NCI-H146 (cell line): ENCODE measurements at regions not wholly inside any gene's neighbourhood (a gene's known extent, or its start where the extent isn't known, plus 50 kb on each side); places are given as distances from the start of the nearest gene placed in this dataset.
"Not testable (repeated sequence)": the region's sequence is repeated elsewhere in the genome, so short reads cannot be mapped to it uniquely, and the experiment has no call there.

ENCODE experiments used
- DNase-seq: peaks from one replicate; lab custom pipeline; 2025; lab: John Stamatoyannopoulos, UW

GRCh38 chr3:59254976-59255375 is 205.2 kb upstream of the CFAP20DC start:
- no peak for DNase-seq

GRCh38 chr3:59254433-59254832 is 204.6 kb upstream of the CFAP20DC start:
- no peak for DNase-seq

GRCh38 chr3:59253523-59253922 is 203.7 kb upstream of the CFAP20DC start:
- no peak for DNase-seq

- no peak for DNase-seq
These were observed 202.0 kb upstream of the CFAP20DC start for GRCh38 chr3:59251869-59252268.

- no peak for DNase-seq
These were observed 200.8 kb upstream of the CFAP20DC start for GRCh38 chr3:59250600-59250999.

GRCh38 chr3:59249698-59250361 is 200.0 kb upstream of the CFAP20DC start:
- no peak for DNase-seq

GRCh38 chr3:59249004-59249403 is 199.2 kb upstream of the CFAP20DC start:
- DNase-seq = no peak

- DNase-seq = no peak
These were observed 197.6 kb upstream of the CFAP20DC start for GRCh38 chr3:59247402-59247841.

- DNase-seq = no peak
These were observed 197.0 kb upstream of the CFAP20DC start for GRCh38 chr3:59246719-59247401.

GRCh38 chr3:59245859-59246501 is 196.2 kb upstream of the CFAP20DC start:
- peak; percentile 37 for DNase-seq

- DNase-seq = no peak
These were observed 195.6 kb upstream of the CFAP20DC start for GRCh38 chr3:59245300-59245858.

- DNase-seq = no peak
These were observed 194.5 kb upstream of the CFAP20DC start for GRCh38 chr3:59244343-59244742.

GRCh38 chr3:59243476-59243875 is 193.7 kb upstream of the CFAP20DC start:
- DNase-seq = no peak

GRCh38 chr3:59240666-59241255 is 190.9 kb upstream of the CFAP20DC start:
- no peak for DNase-seq

- DNase-seq = no peak
These were observed 187.3 kb upstream of the CFAP20DC start for GRCh38 chr3:59237121-59237520.

GRCh38 chr3:59235634-59236012 is 185.8 kb upstream of the CFAP20DC start:
- no peak for DNase-seq

GRCh38 chr3:59234884-59235633 is 185.2 kb upstream of the CFAP20DC start:
- no peak for DNase-seq

GRCh38 chr3:59230379-59230778 is 180.6 kb upstream of the CFAP20DC start:
- DNase-seq = not testable (repeated sequence)

- no peak for DNase-seq
These were observed 164.0 kb upstream of the CFAP20DC start for GRCh38 chr3:59213860-59214259.

GRCh38 chr3:59212128-59212779 is 162.4 kb upstream of the CFAP20DC start:
- peak; percentile 44 for DNase-seq

- DNase-seq = no peak
These were observed 160.4 kb upstream of the CFAP20DC start for GRCh38 chr3:59210260-59210659.
